ENCODE measurements at regions not wholly inside any gene's neighbourhood (a gene's known extent, or its start where the extent isn't known, plus 50 kb on each side); places are given as distances from the start of the nearest gene placed in this dataset.
"Not testable (repeated sequence)": the region's sequence is repeated elsewhere in the genome, so short reads cannot be mapped to it uniquely, and the experiment has no call there.

DNA sequence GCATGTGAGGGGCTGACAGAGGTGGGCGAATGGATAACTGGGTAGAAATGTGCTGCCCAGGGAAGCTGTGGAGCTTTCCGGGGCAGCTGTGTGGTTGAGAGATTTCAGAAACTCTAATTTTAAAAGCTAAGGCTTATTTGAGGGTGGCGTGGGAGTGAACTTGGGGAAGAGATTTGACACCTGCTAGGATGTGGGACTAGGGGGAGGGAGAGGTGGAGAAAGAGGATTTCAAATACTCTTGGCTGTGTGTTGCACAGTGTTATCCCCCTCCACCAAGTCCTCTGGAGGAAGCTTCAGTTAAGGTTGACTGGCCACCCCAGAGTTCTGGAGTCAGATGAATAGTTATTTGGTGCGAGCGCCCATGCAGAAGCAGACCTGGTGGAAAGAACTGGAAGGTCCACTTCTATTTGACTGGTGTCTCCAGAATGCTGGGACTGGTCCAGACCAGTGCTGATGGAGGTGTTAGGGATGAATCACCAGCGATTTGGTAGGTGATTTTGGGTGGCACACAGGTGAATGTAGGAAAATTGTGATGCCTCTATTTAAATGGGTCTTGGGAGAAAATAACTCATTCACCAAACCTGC, 72.8 kb upstream of the ALX4 start:
- DNase-seq (ENCODE audit: low read depth), result no peak
- H3K4me3 ChIP-seq (ENCODE audit: control insufficient read depth, low read depth, low read length), result no peak overlapping the region
- no peak for TF ChIP-seq CTCF (conservative IDR thresholded peaks at IDR 0.05; ENCODE audit: control insufficient read depth, insufficient read depth, low read depth, low read length)

- TF ChIP-seq CTCF (conservative IDR thresholded peaks at IDR 0.05; ENCODE audit: control insufficient read depth, insufficient read depth, low read depth, low read length), result no peak
- DNase-seq (ENCODE audit: low read depth), result no peak
- no peak overlapping the region for H3K4me3 ChIP-seq (ENCODE audit: control insufficient read depth, low read depth, low read length)
Observed at GRCh38 chr11:44383246-44383645, 73.3 kb upstream of the ALX4 start.

- no peak for DNase-seq (ENCODE audit: low read depth)
- H3K4me3 ChIP-seq (ENCODE audit: control insufficient read depth, low read depth, low read length), result no peak overlapping the region
- no peak for TF ChIP-seq CTCF (conservative IDR thresholded peaks at IDR 0.05; ENCODE audit: control insufficient read depth, insufficient read depth, low read depth, low read length)
Observed at GRCh38 chr11:44387415-44387814, 77.5 kb upstream of the ALX4 start.

DNA sequence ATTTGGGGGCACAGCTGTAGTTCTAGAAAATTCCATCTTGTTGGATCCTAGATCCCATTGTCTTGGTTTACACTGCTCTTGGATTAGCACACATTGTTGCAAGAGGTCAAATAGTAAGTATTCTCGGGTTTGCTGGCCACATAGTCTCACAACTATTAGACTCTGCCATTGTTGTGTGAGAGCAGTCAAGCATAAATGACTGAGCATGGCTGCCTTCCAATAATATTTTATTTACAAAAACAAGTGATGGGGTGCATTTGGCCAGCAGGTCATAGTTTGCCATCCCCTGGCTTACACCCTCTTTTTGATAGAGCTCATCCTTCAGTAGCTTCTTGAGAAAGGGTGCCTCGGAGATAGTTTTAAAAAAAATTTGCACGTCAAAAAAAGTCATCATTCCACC, 77.9 kb upstream of the ALX4 start:
- no peak for DNase-seq (ENCODE audit: low read depth)
- TF ChIP-seq CTCF (conservative IDR thresholded peaks at IDR 0.05; ENCODE audit: control insufficient read depth, insufficient read depth, low read depth, low read length), result no peak

GRCh38 chr11:44388828-44389657, 79.1 kb upstream of the ALX4 start:
- no peak for TF ChIP-seq CTCF (conservative IDR thresholded peaks at IDR 0.05; ENCODE audit: control insufficient read depth, insufficient read depth, low read depth, low read length)
- H3K4me3 ChIP-seq (ENCODE audit: control insufficient read depth, low read depth, low read length), result no peak overlapping the region

More for the DNA sequence above, 77.9 kb upstream of the ALX4 start:
- no peak overlapping the region for H3K4me3 ChIP-seq (ENCODE audit: control insufficient read depth, low read depth, low read length)

DNA sequence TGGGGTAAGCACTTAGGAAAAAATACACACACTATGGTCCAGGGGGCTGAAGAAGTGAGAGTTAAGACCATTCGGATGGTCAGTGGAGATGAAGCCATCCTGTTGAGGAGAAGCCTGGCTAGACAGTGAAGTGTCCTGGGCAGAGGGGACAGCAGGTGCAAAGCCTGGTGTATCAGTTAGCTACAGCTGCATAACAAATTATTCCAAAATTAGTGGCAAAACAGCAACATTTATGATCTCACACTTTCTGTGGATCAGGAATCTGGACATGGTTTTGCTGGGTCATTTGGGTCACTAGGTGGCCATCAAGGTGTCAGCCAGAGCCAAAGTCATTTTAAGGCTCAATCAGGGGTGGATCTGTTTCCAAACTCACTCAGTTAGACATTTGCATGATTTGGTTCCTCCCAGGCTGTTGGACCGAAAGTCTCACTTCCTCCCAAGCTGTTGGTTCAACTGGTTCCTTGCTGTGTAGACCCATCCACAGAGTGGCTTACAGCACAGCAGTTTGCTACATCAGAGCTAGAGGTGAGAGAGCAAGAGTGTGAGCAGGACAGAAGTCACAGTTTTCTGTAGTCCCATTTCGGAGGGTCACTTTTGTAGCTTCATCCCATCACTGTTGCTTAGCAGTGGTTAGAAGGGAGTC, 80.1 kb upstream of the ALX4 start:
- no peak overlapping the region for H3K4me3 ChIP-seq (ENCODE audit: control insufficient read depth, low read depth, low read length)

More at GRCh38 chr11:44388828-44389657, 79.1 kb upstream of the ALX4 start:
- DNase-seq (ENCODE audit: low read depth), result no peak

GRCh38 chr11:44391004-44391403, 81.1 kb upstream of the ALX4 start:
- DNase-seq (ENCODE audit: low read depth); H3K4me3 ChIP-seq (ENCODE audit: control insufficient read depth, low read depth, low read length): not testable (repeated sequence)

More for the DNA sequence above, 80.1 kb upstream of the ALX4 start:
- no peak for TF ChIP-seq CTCF (conservative IDR thresholded peaks at IDR 0.05; ENCODE audit: control insufficient read depth, insufficient read depth, low read depth, low read length)
- no peak for DNase-seq (ENCODE audit: low read depth)

GRCh38 chr11:44396746-44397145, 86.8 kb upstream of the ALX4 start:
- DNase-seq (ENCODE audit: low read depth); H3K4me3 ChIP-seq (ENCODE audit: control insufficient read depth, low read depth, low read length): not testable (repeated sequence)
